ENCODE measurements at regions not wholly inside any gene's neighbourhood (a gene's known extent, or its start where the extent isn't known, plus 50 kb on each side); places are given as distances from the start of the nearest gene placed in this dataset.

DNA sequence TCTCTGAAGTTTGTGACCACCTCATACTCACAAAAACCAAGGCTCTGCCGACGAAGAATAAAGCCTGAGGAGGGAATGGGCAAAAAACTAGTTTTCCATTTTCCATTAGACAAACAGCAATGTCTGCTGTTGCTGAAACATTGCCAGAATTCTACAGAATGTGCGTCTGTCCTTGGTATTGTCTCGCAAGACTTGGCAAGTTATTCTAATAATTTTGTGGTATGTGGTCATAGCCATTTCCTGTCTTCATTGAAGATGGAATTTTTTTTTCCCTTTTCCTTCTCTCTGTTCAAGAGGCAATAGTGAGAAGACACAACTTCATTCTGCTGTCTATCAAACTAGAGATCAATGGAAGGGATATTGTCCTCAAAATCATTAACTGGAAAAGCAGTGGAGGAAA, 296.1 kb downstream of the RND3 start:
- FAIRE-seq: peak; percentile 64

More for the DNA sequence above, 296.1 kb downstream of the RND3 start:
- Histone ChIP-seq H3K9ac (replicated peaks; ENCODE audit: extremely low read depth, insufficient read depth, low read length) (no peak overlapping the region), H3K27ac (ENCODE audit: insufficient read depth, low read depth, low read length) (no peak overlapping the region), H3K9me1 (replicated peaks; ENCODE audit: control insufficient read depth, extremely low read depth, insufficient read depth, low read length) (no peaks in the 10 kb centered on the region), H3K79me2 (ENCODE audit: control insufficient read depth, insufficient read depth, low read length) (no peaks in the 10 kb centered on the region), H4K20me1 (replicated peaks; ENCODE audit: control insufficient read depth, extremely low read depth, insufficient read depth, low read length) (no peaks in the 10 kb centered on the region), H3K36me3 (ENCODE audit: control insufficient read depth in 2 of 2, extremely low read depth in 1 of 2, insufficient read depth in 2 of 2, low read length in 2 of 2) (no peaks in the 10 kb centered on the region), H3K9me3 (replicated peaks; ENCODE audit: control insufficient read depth, insufficient read depth, low read length) (no peaks in the 10 kb centered on the region), H3K4me2 (ENCODE audit: insufficient read depth, low read length) (no peak overlapping the region), H3K27me3 (ENCODE audit: control insufficient read depth in 2 of 2, insufficient read depth in 2 of 2, low read length in 2 of 2) (no peaks in the 10 kb centered on the region), H3K4me3 (replicated peaks in 1 of 3; ENCODE audit: insufficient read depth in 1 of 3, low read depth in 1 of 3, low read length in 3 of 3) (no peak overlapping the region), H2AFZ (ENCODE audit: low read depth, low read length) (no peak overlapping the region), H3K4me1 (ENCODE audit: control insufficient read depth, extremely low read depth, insufficient read depth, low read length) (peaks cover 10% of the 10 kb centered on the region)
- dilution Hi-C loops (cut with MboI; ENCODE audit: extremely low pct_ligation_motif_present, low sequenced_read_pairs) (no loop called here), intact Hi-C loops (cut with micrococcal nuclease) (no loop called here)
- TF ChIP-seq, protein P1, sequence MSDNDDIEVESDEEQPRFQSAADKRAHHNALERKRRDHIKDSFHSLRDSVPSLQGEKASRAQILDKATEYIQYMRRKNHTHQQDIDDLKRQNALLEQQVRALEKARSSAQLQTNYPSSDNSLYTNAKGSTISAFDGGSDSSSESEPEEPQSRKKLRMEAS (IDR thresholded peaks at IDR 0.05; ENCODE audit: insufficient read depth, insufficient read length): no peak
- no peak for TF ChIP-seq POLR2A (IDR thresholded peaks at IDR 0.05; ENCODE audit: low read depth, low read length)
- no peak for TF ChIP-seq FOS (IDR thresholded peaks at IDR 0.05; ENCODE audit: borderline replicate concordance, insufficient read depth, low read length)
- no peak for TF ChIP-seq MYC (IDR thresholded peaks at IDR 0.05; ENCODE audit: low read depth, low read length)
- no peak for TF ChIP-seq EZH2 (IDR thresholded peaks at IDR 0.05; ENCODE audit: borderline replicate concordance, low read depth, low read length, severe bottlenecking)
- TF ChIP-seq GATA2 (IDR thresholded peaks at IDR 0.05; ENCODE audit: insufficient read depth, insufficient read length, low read depth, low read length): no peak
- no peak for TF ChIP-seq CTCF (IDR thresholded peaks at IDR 0.05; ENCODE audit: extremely low read depth in 1 of 2, insufficient read depth in 1 of 2, low read depth in 1 of 2, low read length in 2 of 2)
- TF ChIP-seq POLR2AphosphoS5 (IDR thresholded peaks at IDR 0.05; ENCODE audit: insufficient read depth, low read depth, low read length): no peak
- no peak for TF ChIP-seq JUN (IDR thresholded peaks at IDR 0.05; ENCODE audit: borderline replicate concordance, insufficient read depth, insufficient read length, low read depth)
- CTCF ChIA-PET: no interaction called here
- BruUV-seq (replicated peaks): no TSS peak
- POLR2A ChIA-PET: no interaction called here
- peak; percentile 61 for DNase-seq (ENCODE audit: low read depth, low spot score)
